AG10803 (cell line): ENCODE measurements at regions not wholly inside any gene's neighbourhood (a gene's known extent, or its start where the extent isn't known, plus 50 kb on each side); places are given as distances from the start of the nearest gene placed in this dataset.
"Not testable (repeated sequence)": the region's sequence is repeated elsewhere in the genome, so short reads cannot be mapped to it uniquely, and the experiment has no call there.

Experiments
- DNase-seq: peaks from one replicate; pipeline ENCODE4 v3.0.0; 2010; ENCODE audit warnings: low read depth
- H3K4me3 ChIP-seq: 2 replicates; pipeline ENCODE4 v1.5.1; 2011; ENCODE audit warnings: mild to moderate bottlenecking, low read length, control low read depth
- CTCF ChIP-seq: conservative IDR thresholded peaks from 2 replicates; pipeline ENCODE4 v1.5.1; 2011; ENCODE audit warnings: mild to moderate bottlenecking, low read length, control low read depth, inconsistent platforms

- DNase-seq = no peak
- H3K4me3 ChIP-seq = no peak overlapping the region
- no peak for TF ChIP-seq CTCF
Measured at GRCh38 chr10:23978317-23978716, 230.6 kb upstream of the KIAA1217 start.

GRCh38 chr10:23980094-23980493 is 228.8 kb upstream of the KIAA1217 start:
- no peak for TF ChIP-seq CTCF
- no peak for DNase-seq
- no peak overlapping the region for H3K4me3 ChIP-seq

- no peak for DNase-seq
Measured at GRCh38 chr10:23981520-23982309, 227.2 kb upstream of the KIAA1217 start.

GRCh38 chr10:23984405-23984804 is 224.5 kb upstream of the KIAA1217 start:
- H3K4me3 ChIP-seq, DNase-seq: not testable (repeated sequence)

More at GRCh38 chr10:23981520-23982309, 227.2 kb upstream of the KIAA1217 start:
- H3K4me3 ChIP-seq = no peak overlapping the region
- no peak for TF ChIP-seq CTCF

DNA sequence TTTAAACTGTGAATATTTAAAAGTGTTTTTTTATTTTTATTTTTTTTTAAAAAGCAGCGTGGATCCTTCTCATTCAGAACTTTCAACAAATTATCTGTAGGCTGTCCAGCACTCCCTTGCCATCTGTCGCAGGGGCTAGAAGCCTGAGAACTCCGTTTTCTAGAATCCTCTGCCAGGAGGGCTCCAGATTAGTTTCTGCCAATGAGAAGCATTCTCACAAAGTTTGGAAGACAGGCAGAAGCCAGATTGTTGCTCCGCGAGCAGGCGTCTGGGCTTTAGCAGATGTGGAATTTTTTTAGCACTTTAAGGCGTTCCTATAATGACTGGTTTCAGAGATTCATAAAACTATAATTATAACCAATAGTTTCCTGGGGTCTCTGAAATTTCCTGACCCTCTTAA is 220.9 kb upstream of the KIAA1217 start:
- no peak for TF ChIP-seq CTCF
- no peak for DNase-seq
- H3K4me3 ChIP-seq = no peak overlapping the region

DNA sequence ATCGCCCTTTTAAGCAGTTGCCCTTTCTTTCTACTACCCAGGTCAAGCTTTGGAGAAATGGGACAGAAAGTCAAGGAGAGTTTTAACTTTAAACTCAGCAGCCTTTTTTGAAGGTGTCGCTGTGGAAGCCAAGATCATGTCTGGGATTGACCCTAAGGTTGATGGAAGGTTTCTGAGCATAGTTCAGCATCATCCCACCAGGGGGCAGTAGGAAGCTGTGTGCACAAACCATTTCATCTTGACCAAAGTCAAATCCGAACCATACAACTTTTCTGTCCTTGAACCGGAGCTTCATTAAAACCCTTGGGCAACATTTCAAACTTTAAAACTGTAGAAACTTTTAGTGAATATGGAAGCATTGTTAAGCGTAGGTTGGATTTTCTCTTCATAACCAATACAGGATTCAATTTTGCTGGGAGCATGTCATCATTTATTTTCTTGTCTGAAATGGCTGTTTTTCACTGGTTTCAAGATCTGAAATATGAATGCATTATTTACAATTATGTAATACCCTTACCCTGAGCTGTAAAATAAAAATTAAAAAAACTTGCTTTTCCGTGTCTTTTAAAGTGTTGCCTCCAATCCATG is 214.4 kb upstream of the KIAA1217 start:
- DNase-seq = peak; percentile 48
- TF ChIP-seq CTCF = peak; percentile 97
- H3K4me3 ChIP-seq = no peak overlapping the region

DNA sequence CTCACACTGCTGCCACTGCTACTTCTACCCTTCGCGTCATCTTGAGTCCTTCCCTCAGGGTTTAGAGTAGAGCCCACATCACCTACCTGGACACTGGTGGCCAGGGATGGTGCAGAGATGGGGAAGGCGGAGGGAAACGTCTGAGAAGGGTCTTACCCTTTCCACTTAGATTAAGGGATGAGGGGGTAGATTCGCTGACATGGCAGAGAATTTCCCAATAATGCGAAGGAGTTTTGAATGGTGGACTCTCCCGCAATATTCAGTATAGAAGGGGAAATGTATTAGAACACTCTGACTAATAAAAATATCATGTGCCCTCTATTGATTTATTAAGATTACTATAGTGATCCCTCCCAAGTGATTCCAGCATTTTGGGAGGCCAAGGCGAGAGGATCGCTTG is 209.5 kb upstream of the KIAA1217 start:
- DNase-seq = no peak
- TF ChIP-seq CTCF = no peak
- no peak overlapping the region for H3K4me3 ChIP-seq
